Endothelial cell of umbilical vein (primary cell): ENCODE measurements at regions not wholly inside any gene's neighbourhood (a gene's known extent, or its start where the extent isn't known, plus 50 kb on each side); places are given as distances from the start of the nearest gene placed in this dataset.

Source experiments
- BruUV-seq: library from RNA; stranded (reverse); fragments of 400-500 nt; replicated peaks from 2 replicates; lab custom pipeline; 2021; lab: Mats Ljungman, UMichigan
- CTCF ChIA-PET: fragments of 300-600, 350-600 bp; sonication (Branson Sonifier 250); formaldehyde crosslinking; loops from one replicate; lab custom pipeline; 2021; ENCODE audit warnings: antibody characterized with exemption, inconsistent platforms; lab: Charles Lee
- POLR2A ChIA-PET: fragments of 300-600, 350-600 bp; sonication (Branson Sonifier 250); formaldehyde crosslinking; loops from one replicate; lab custom pipeline; 2021; ENCODE audit warnings: antibody characterized with exemption, inconsistent platforms; lab: Charles Lee
- DNase-seq: peaks from one replicate; pipeline ENCODE4 v3.0.0-alpha.2; 2011; ENCODE audit warnings: low read depth, low spot score
- FAIRE-seq: peaks from 2 replicates; lab custom pipeline; 2011; peaks lifted over from hg19 to GRCh38; lab: Jason Lieb, UNC
- H2AFZ ChIP-seq: 2 replicates; pipeline ENCODE4 v1.6.0; 2012; ENCODE audit warnings: low read depth, low read length, control low read depth, inconsistent platforms
- H3K27ac ChIP-seq: 2 replicates; pipeline ENCODE4 v1.5.1; 2011; ENCODE audit warnings: low read depth, mild to moderate bottlenecking, control low read depth, low read length, moderate library complexity; ENCODE audit not compliant: insufficient read depth
- H3K27me3 ChIP-seq, 2 experiments: 2 replicates each; pipeline versions ENCODE4 v1.6.0 to v1.6.1; 2011; ENCODE audit warnings: low read length in 2 of 2, mixed read lengths in 1 of 2; ENCODE audit not compliant: control insufficient read depth in 2 of 2, insufficient read depth in 2 of 2
- H3K36me3 ChIP-seq, 2 experiments: 2 replicates in 1 of 2; 3 replicates in 1 of 2; pipeline ENCODE4 v1.5.1; 2011; ENCODE audit warnings: low read length in 2 of 2, mild to moderate bottlenecking in 1 of 2, moderate library complexity in 1 of 2; ENCODE audit not compliant: control insufficient read depth in 2 of 2, insufficient read depth in 2 of 2; ENCODE audit errors: extremely low read depth in 1 of 2
- H3K4me1 ChIP-seq: 3 replicates; pipeline ENCODE4 v1.5.1; 2011; ENCODE audit warnings: mild to moderate bottlenecking, low read length; ENCODE audit not compliant: control insufficient read depth, insufficient read depth; ENCODE audit errors: extremely low read depth
- H3K4me2 ChIP-seq: 2 replicates; pipeline ENCODE4 v1.6.1; 2011; ENCODE audit warnings: low read length, control low read depth, mixed read lengths; ENCODE audit not compliant: insufficient read depth
- H3K4me3 ChIP-seq, 3 experiments: fragments of 200-600 bp in 1 of 3; sonication (generic), shearing (Covaris generic) in 1 of 3; replicated peaks in 1 of 3; 2 replicates each; pipeline ENCODE4 v1.5.1; 2011 to 2016; ENCODE audit warnings: control low read depth in 3 of 3, low read length in 3 of 3, mild to moderate bottlenecking in 2 of 3, inconsistent platforms in 1 of 3, low read depth in 1 of 3, moderate library complexity in 1 of 3; ENCODE audit not compliant: insufficient read depth in 1 of 3
- H3K79me2 ChIP-seq: 2 replicates; pipeline ENCODE4 v1.6.0; 2012; ENCODE audit warnings: low read length, inconsistent platforms; ENCODE audit not compliant: control insufficient read depth, insufficient read depth
- H3K9ac ChIP-seq: replicated peaks from 2 replicates; pipeline ENCODE3; 2011; ENCODE audit warnings: low read length, control low read depth; ENCODE audit not compliant: insufficient read depth; ENCODE audit errors: extremely low read depth
- H3K9me1 ChIP-seq: replicated peaks from 3 replicates; pipeline ENCODE4 v1.6.0; 2011; ENCODE audit warnings: mild to moderate bottlenecking, low read length; ENCODE audit not compliant: control insufficient read depth, insufficient read depth; ENCODE audit errors: extremely low read depth
- H3K9me3 ChIP-seq: replicated peaks from 2 replicates; pipeline ENCODE4 v1.5.1; 2012; ENCODE audit warnings: low read length, inconsistent platforms; ENCODE audit not compliant: control insufficient read depth, insufficient read depth
- H4K20me1 ChIP-seq: replicated peaks from 2 replicates; pipeline ENCODE3; 2011; ENCODE audit warnings: mild to moderate bottlenecking, low read length; ENCODE audit not compliant: control insufficient read depth, insufficient read depth; ENCODE audit errors: extremely low read depth
- EZH2 ChIP-seq: IDR thresholded peaks from 2 replicates; pipeline ENCODE4 v1.6.1; 2012; ENCODE audit warnings: borderline replicate concordance, low read depth, mild to moderate bottlenecking, moderate library complexity, low read length, inconsistent platforms; ENCODE audit not compliant: severe bottlenecking
- FOS ChIP-seq: IDR thresholded peaks from 2 replicates; pipeline ENCODE4 v1.6.1; 2011; ENCODE audit warnings: mild to moderate bottlenecking, low read length, moderate library complexity, borderline replicate concordance; ENCODE audit not compliant: insufficient read depth
- GATA2 ChIP-seq: IDR thresholded peaks from 2 replicates; pipeline ENCODE4 v1.7.0; 2011; ENCODE audit warnings: low read depth, mild to moderate bottlenecking, moderate library complexity, mixed read lengths, low read length; ENCODE audit not compliant: insufficient read length, insufficient read depth
- JUN ChIP-seq: IDR thresholded peaks from 2 replicates; pipeline ENCODE4 v1.6.1; 2011; ENCODE audit warnings: borderline replicate concordance, low read depth; ENCODE audit not compliant: insufficient read length, insufficient read depth
- MYC ChIP-seq: IDR thresholded peaks from one replicate; pipeline ENCODE4 v1.6.1; 2011; ENCODE audit warnings: mild to moderate bottlenecking, low read depth, low read length
- POLR2A ChIP-seq: IDR thresholded peaks from 2 replicates; pipeline ENCODE4 v1.6.1; 2012; ENCODE audit warnings: low read depth, mild to moderate bottlenecking, control low read depth, low read length
- POLR2AphosphoS5 ChIP-seq: IDR thresholded peaks from 2 replicates; pipeline ENCODE4 v1.6.1; 2012; ENCODE audit warnings: low read depth, mild to moderate bottlenecking, control low read depth, low read length, moderate library complexity; ENCODE audit not compliant: insufficient read depth
- dilution Hi-C: fragments of 300-500 bp; cut with MboI; formaldehyde crosslinking; loops from one replicate; pipeline ENCODE4 v1.15.0; 2019; ENCODE audit warnings: low sequenced_read_pairs; ENCODE audit not compliant: extremely low pct_ligation_motif_present
- intact Hi-C: fragments of 100-400 bp; cut with micrococcal nuclease; formaldehyde crosslinking; loops from one replicate; pipeline ENCODE4 v1.10.0; 2022
- TF ChIP-seq, protein P1 (sequence below): IDR thresholded peaks from 2 replicates; pipeline ENCODE4 v1.6.1; 2011; ENCODE audit not compliant: insufficient read depth, insufficient read length
- TF ChIP-seq, protein P2 (sequence below), 2 donors: IDR thresholded peaks; 1 replicate in 1 of 2; 2 replicates in 1 of 2; pipeline ENCODE4 v1.5.1; 2011; ENCODE audit warnings: low read length in 2 of 2, mild to moderate bottlenecking in 2 of 2, moderate library complexity in 2 of 2, control low read depth in 1 of 2, inconsistent platforms in 1 of 2, low read depth in 1 of 2; ENCODE audit not compliant: insufficient read depth in 1 of 2; ENCODE audit errors: extremely low read depth in 1 of 2

DNA sequence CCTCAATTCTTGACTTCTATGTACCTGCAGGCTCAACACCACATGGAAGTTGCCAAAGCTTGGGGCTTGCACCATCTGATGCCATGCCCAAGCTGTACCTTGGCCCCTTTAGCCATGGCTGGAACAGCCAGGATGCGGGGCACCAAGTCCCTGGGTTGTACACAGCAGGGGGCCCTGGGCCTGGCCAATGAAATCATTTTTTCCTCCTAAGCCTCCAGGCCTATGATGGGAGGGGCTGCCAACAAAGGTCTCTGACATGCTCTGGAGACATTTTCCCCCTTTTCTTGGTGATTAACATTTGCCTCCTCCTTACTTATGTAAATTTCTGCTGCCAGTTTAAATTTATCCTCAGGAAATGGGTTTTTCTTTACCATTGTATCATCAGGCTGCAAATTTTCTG, 1428.1 kb downstream of the C4orf33 start:
- intact Hi-C loops: no loop called here
- no peak overlapping the region for H3K9ac ChIP-seq
- H3K36me3 ChIP-seq: no peaks in the 10 kb centered on the region
- no peaks in the 10 kb centered on the region for H3K9me1 ChIP-seq
- no peak overlapping the region for H3K4me3 ChIP-seq
- TF ChIP-seq POLR2AphosphoS5: no peak
- TF ChIP-seq MYC: no peak
- no peak for TF ChIP-seq POLR2A
- no peak for TF ChIP-seq FOS
- TF ChIP-seq, protein P1, sequence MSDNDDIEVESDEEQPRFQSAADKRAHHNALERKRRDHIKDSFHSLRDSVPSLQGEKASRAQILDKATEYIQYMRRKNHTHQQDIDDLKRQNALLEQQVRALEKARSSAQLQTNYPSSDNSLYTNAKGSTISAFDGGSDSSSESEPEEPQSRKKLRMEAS: no peak
- TF ChIP-seq GATA2: no peak
- TF ChIP-seq, protein P2, sequence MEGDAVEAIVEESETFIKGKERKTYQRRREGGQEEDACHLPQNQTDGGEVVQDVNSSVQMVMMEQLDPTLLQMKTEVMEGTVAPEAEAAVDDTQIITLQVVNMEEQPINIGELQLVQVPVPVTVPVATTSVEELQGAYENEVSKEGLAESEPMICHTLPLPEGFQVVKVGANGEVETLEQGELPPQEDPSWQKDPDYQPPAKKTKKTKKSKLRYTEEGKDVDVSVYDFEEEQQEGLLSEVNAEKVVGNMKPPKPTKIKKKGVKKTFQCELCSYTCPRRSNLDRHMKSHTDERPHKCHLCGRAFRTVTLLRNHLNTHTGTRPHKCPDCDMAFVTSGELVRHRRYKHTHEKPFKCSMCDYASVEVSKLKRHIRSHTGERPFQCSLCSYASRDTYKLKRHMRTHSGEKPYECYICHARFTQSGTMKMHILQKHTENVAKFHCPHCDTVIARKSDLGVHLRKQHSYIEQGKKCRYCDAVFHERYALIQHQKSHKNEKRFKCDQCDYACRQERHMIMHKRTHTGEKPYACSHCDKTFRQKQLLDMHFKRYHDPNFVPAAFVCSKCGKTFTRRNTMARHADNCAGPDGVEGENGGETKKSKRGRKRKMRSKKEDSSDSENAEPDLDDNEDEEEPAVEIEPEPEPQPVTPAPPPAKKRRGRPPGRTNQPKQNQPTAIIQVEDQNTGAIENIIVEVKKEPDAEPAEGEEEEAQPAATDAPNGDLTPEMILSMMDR (IDR thresholded peaks at IDR 0.05; ENCODE audit: extremely low read depth in 1 of 2, insufficient read depth in 1 of 2, low read depth in 1 of 2, low read length in 2 of 2): no peak
- TF ChIP-seq EZH2: no peak
- no peak for TF ChIP-seq JUN
- POLR2A ChIA-PET: no interaction called here
- no peak overlapping the region for H3K27ac ChIP-seq
- FAIRE-seq (no peak), DNase-seq (no peak)
- CTCF ChIA-PET: no interaction called here
- no peaks in the 10 kb centered on the region for H4K20me1 ChIP-seq
- no peak overlapping the region for H3K4me2 ChIP-seq
- H3K79me2 ChIP-seq: no peaks in the 10 kb centered on the region
- BruUV-seq: no TSS peak
- H3K27me3 ChIP-seq: no peaks in the 10 kb centered on the region
- no peak overlapping the region for H2AFZ ChIP-seq
- no peaks in the 10 kb centered on the region for H3K9me3 ChIP-seq
- dilution Hi-C loops: no loop called here
- no peaks in the 10 kb centered on the region for H3K4me1 ChIP-seq
